ENCODE measurements at regions not wholly inside any gene's neighbourhood (a gene's known extent, or its start where the extent isn't known, plus 50 kb on each side); places are given as distances from the start of the nearest gene placed in this dataset.
A peak's percentile ranks its signal among the peaks of the same experiment; 100 is the strongest.

DNA sequence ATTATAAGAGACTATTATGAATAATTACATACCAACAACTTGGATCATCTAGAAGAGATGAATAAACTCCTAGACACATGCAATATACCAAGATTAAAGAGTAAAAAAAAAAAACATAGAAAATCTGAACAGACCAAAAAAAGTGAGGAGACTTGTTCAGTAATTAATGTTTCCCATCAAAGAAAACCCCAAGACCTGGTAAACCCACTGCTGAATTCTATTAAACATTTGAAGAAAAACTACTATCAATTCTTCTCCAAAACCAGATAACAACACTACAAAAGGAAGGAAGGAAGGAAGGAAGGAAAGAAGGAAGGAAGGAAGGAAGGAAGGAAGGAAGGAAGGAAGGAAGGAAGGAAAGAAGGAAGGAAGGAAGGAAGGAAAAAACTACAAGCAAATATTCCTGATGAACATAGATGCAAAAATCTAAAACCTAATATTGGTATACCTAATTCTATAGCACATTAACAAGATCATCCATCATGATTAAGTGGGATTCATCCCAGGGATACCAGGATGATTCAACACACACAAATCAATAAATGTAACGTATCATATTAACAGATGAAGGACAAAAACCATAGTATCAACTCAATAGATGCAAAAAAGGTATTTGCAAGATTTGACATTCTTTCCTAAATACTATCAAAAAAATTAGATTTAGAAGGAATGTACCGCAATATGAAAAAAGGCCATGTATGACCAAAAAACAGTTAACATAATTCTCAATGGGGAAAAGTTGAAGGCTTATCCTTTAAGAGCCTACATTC lies 445.5 kb downstream of the KCNH5 start:
- no peak for DNase-seq

DNA sequence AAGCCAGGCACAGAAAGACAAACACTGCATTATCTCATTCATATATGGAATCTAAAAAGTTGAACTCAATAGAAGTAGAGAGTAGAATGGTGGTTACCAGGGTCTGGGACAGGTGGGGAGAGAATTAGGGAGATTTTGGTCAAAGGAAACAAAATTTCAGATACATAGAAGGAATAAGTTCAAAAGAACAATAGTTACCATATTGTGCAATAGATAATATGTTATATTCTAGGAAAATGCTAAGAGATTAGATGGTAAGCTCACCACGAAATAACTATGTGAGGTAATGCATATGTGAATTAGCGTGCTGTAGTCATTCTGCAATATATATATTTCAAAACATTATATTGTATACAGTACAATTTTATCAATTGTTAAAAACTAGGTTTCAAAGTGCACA lies 442.5 kb downstream of the KCNH5 start:
- no peak for DNase-seq

DNA sequence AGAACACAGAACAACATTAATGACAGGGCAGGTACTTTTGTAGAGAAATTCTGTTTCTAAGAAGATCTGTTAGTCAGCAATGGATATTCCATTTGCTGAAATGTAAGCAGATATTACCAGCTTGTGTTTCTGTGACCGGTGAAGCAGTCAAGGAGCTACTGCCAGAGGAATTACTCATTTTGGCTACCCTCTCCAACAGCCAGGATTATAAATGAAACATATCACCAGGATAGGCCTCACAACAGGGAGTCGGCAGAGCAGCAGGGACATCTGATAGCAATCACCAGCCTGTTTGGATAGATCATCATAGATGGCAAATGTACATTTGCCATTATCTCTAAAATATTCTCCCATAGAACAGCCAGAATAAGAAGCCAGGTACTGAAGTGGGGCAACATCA lies 440.7 kb downstream of the KCNH5 start:
- peak; percentile 5 for DNase-seq

DNA sequence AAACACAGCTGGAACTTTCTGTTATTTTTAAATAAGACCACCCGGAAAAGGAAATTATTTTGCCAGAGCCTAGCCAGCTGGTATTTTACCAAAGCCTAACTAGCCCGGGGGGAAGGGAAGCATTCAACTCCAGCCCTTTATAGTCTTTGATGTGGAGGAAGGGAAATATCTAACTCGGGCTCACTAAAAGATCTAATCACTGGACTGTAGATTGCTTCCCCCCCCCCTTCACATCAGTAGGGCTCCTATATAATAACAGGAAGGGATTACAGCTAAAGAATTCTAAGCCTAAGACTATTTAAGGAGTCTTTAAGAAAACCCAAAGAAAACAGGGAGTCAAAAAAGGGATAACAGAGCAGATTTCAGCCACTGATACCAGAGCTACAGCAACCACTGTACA lies 431.1 kb downstream of the KCNH5 start:
- DNase-seq: no peak

DNA sequence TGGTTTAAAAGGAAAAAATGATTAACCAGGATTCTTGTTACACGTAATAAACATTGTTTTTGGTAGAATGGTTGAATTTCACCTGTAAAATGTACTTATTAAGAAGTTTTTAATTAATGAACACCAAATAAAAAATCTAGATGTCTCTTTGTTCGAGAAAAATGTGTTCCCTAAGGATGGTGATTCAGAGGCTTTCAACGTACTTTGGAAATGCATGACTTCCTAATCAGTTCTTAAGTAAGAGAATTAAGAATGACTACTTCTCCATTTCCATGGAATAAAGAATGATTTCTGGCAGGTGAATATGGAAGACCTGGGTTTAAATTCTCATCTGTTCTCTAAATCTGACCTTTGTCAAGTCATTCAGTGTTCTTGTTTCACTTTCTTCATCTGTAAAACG lies 428.6 kb downstream of the KCNH5 start:
- DNase-seq: no peak

DNA sequence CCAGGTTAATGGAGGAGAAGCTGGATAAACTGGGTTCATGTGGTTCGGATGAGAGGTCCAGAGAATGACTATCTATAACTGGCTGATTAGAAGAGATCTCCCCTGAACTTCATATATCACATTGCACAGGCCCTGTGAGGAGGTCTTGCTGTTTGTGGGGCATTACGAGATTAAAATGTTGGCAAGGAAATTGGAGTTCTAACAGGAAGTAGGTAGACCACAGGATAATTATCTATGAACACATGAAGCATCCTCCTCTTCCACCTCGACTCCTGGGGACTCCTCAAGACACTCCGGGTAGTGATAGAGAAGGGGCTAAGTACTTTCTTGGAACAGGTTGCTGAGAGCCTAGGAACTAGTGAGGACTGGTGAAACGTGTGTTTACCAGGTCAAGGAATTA lies 418.8 kb downstream of the KCNH5 start:
- DNase-seq: no peak

DNA sequence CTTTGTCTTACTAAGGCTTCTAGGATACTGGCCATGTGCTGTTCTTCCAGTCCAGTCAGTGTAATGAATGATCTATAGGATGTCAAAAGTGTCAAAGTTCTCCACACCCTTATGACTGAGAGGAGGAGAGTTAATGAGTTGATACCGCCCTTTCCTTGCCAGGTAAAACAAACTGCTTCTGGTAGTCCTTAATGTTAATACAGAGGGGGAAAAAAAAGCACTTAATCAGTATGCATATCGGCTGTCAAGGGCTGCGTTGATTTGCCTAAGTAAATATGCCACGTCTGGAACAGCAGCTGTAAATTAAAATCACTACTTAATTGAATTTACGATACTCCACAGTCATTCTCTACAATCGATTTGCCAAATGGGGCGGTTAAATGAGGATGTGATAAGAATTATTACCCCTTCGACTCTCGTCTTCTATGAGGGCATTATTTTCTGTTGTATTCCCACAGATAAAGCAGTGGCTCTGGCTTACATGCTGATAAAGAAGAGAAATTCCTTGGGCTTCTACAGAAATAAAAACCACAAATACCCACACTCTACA lies 416.0 kb downstream of the KCNH5 start:
- DNase-seq: no peak

DNA sequence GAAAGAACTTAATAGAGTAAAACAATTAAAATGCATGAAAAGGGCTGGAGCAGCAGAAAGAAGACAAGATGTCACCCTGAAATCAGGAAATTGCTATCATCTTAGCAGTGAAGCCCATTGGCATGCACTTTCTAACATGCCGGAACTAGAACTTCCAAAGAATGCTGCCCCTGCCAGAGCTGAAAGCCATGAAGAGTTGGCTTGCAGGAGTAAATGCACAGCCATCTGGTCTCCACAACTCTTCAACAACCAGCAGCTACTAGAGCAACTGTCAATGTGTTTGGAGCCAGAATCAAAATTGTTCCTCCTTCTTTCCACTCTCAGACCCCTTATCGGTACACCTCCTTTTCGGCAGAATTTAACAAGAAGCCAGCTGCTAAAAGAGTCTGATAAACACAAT lies 414.1 kb downstream of the KCNH5 start:
- no peak for DNase-seq

DNA sequence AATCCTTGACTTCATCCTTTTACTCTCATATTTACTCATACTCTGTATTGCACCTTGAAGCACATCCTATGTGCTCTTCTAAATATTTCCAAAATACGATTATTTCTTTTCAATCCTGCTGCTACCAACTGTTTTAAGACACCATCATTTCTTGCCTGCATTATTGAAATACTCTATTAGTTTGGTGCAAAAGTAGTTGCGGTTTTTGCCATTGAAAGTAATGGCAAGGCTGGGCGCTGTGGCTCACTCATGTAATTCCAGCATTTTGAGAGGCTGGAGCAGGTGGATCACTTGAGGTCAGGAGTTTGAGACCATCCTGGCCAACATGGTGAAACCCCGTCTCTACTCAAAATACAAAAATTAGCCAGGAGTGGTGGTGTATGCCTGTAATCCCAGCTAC lies 412.5 kb downstream of the KCNH5 start:
- DNase-seq: no peak

DNA sequence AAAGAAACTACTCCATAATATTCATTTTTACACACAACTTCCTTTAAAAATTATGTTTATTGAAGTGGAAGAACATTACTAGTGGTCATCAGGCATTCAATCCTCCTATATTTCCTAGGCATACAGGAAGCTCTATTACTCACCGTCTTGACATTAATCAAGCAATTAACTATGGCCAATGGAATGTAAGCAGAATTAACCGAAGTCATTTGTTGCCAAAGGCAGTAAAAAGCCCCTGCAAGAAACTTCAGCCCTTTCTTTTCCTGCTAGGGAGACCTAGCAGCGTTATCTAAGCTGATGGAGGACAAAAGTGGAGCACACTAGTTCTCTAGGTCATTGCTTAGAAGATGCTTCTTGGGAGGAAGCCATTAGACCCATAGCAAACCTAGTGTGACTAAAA lies 399.6 kb downstream of the KCNH5 start:
- peak; percentile 16 for DNase-seq

Data from fibroblast of skin of back (primary cell).